ENCODE measurements at regions not wholly inside any gene's neighbourhood (a gene's known extent, or its start where the extent isn't known, plus 50 kb on each side); places are given as distances from the start of the nearest gene placed in this dataset.

DNA sequence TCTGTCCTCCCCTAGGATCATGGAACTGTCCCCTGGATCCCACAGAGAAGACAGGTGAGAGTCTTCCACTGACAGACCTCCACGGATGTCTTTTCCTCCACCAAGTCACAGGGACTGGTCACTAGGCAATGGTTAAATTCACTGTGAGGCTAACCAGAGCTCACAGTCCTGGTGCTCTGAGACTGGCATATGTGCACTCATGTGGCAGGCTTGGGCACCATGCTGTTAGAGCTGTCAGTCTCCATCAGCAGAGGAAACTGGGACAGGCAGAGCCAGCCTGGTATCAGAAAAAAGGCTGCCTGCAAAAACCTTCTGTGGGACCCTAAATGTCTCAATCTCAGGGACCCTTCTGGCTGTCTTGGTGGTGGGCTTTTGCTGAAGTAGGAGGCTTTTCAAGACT is 318.9 kb upstream of the TSPY4 start:
- Mint-ChIP-seq H3K27me3 (ENCODE audit: insufficient read depth, low read depth, poor library complexity) (no peaks in the 10 kb centered on the region), H3K9me3 (peaks cover 96% of the 10 kb centered on the region), H3K4me3 (no peak overlapping the region), H3K36me3 (ENCODE audit: low read depth) (peaks cover 3% of the 10 kb centered on the region; the same call in 2 of the 3 replicates), H3K4me1 (no peaks in the 10 kb centered on the region), H3K27ac (no peak overlapping the region)
- Histone ChIP-seq H3K4me1 (ENCODE audit: insufficient read depth) (no peaks in the 10 kb centered on the region), H3K9me2 (ENCODE audit: insufficient read depth) (no peaks in the 10 kb centered on the region), H3K79me2 (replicated peaks; ENCODE audit: insufficient read depth) (no peaks in the 10 kb centered on the region), H4K20me1 (replicated peaks; ENCODE audit: insufficient read depth) (no peaks in the 10 kb centered on the region), H3K27ac (ENCODE audit: low read depth) (no peak overlapping the region), H3K27me3 (ENCODE audit: insufficient read depth) (no peaks in the 10 kb centered on the region), H3F3A (replicated peaks; ENCODE audit: low read depth) (no peaks in the 10 kb centered on the region), H2AFZ (no peak overlapping the region), H3K4me3 (no peak overlapping the region), H3K36me3 (ENCODE audit: insufficient read depth) (no peaks in the 10 kb centered on the region), H3K4me2 (no peak overlapping the region)
- DNase-seq (ENCODE audit: low spot score) (no peak), ATAC-seq (no peak)
- TF ChIP-seq, protein P1, sequence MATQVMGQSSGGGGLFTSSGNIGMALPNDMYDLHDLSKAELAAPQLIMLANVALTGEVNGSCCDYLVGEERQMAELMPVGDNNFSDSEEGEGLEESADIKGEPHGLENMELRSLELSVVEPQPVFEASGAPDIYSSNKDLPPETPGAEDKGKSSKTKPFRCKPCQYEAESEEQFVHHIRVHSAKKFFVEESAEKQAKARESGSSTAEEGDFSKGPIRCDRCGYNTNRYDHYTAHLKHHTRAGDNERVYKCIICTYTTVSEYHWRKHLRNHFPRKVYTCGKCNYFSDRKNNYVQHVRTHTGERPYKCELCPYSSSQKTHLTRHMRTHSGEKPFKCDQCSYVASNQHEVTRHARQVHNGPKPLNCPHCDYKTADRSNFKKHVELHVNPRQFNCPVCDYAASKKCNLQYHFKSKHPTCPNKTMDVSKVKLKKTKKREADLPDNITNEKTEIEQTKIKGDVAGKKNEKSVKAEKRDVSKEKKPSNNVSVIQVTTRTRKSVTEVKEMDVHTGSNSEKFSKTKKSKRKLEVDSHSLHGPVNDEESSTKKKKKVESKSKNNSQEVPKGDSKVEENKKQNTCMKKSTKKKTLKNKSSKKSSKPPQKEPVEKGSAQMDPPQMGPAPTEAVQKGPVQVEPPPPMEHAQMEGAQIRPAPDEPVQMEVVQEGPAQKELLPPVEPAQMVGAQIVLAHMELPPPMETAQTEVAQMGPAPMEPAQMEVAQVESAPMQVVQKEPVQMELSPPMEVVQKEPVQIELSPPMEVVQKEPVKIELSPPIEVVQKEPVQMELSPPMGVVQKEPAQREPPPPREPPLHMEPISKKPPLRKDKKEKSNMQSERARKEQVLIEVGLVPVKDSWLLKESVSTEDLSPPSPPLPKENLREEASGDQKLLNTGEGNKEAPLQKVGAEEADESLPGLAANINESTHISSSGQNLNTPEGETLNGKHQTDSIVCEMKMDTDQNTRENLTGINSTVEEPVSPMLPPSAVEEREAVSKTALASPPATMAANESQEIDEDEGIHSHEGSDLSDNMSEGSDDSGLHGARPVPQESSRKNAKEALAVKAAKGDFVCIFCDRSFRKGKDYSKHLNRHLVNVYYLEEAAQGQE (IDR thresholded peaks at IDR 0.05; ENCODE audit: unreplicated experiment): no peak
- TF ChIP-seq, protein P2, sequence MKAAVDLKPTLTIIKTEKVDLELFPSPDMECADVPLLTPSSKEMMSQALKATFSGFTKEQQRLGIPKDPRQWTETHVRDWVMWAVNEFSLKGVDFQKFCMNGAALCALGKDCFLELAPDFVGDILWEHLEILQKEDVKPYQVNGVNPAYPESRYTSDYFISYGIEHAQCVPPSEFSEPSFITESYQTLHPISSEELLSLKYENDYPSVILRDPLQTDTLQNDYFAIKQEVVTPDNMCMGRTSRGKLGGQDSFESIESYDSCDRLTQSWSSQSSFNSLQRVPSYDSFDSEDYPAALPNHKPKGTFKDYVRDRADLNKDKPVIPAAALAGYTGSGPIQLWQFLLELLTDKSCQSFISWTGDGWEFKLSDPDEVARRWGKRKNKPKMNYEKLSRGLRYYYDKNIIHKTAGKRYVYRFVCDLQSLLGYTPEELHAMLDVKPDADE (IDR thresholded peaks at IDR 0.05): no peak
- TF ChIP-seq POLR2AphosphoS5 (IDR thresholded peaks at IDR 0.05; ENCODE audit: low read depth): no peak

DNA sequence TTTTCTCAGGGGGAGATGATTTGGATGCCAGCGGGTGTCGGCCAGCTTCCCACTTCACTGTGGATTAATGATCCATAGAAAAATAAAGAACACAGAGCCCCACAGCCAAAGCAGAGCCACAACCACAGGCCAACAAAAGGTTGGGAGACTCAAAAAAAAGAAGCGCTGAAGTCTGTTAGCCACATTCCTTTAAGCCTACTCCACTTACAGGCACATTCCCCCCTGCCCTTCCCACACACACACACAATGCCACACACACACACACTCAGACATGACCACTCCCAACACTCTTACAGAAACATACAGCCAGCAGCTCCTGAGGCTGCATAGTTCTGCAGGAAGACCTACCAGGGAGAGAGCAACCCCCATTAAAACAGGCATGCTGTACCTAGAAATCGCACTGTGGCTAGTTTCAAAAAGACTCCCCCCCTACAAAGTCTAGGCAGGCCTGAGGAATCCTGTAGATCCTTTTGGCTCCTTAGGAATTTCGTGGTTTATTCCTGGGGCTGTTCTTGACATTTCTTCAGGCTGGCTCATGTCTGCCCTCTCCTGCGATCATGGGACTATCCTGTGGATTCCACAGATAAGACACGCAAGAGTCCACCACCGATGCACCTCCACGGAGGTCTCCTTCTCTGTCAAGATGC is 309.4 kb upstream of the TSPY4 start:
- Histone ChIP-seq H3K4me3 (no peak overlapping the region), H3K9me2 (ENCODE audit: insufficient read depth) (no peaks in the 10 kb centered on the region), H2AFZ (no peak overlapping the region), H3K36me3 (ENCODE audit: insufficient read depth) (no peaks in the 10 kb centered on the region), H3K4me1 (ENCODE audit: insufficient read depth) (no peaks in the 10 kb centered on the region), H3K27me3 (ENCODE audit: insufficient read depth) (no peaks in the 10 kb centered on the region), H3K27ac (ENCODE audit: low read depth) (no peak overlapping the region), H4K20me1 (replicated peaks; ENCODE audit: insufficient read depth) (no peaks in the 10 kb centered on the region), H3K4me2 (no peak overlapping the region), H3F3A (replicated peaks; ENCODE audit: low read depth) (no peaks in the 10 kb centered on the region), H3K79me2 (replicated peaks; ENCODE audit: insufficient read depth) (no peaks in the 10 kb centered on the region)
- TF ChIP-seq, protein P2 (IDR thresholded peaks at IDR 0.05): no peak
- no peak for ATAC-seq
- Mint-ChIP-seq H3K27me3 (ENCODE audit: insufficient read depth, low read depth, poor library complexity) (peaks cover 2% of the 10 kb centered on the region), H3K36me3 (ENCODE audit: low read depth) (peaks cover 3% of the 10 kb centered on the region; the same call in 2 of the 3 replicates), H3K27ac (no peak overlapping the region), H3K4me1 (no peaks in the 10 kb centered on the region), H3K9me3 (peaks cover 79% of the 10 kb centered on the region), H3K4me3 (no peak overlapping the region)
- DNase-seq (ENCODE audit: low spot score): no peak

Measured in GM23338 (cell line).